Fibroblast of villous mesenchyme (primary cell): ENCODE measurements at regions not wholly inside any gene's neighbourhood (a gene's known extent, or its start where the extent isn't known, plus 50 kb on each side); places are given as distances from the start of the nearest gene placed in this dataset.

ENCODE experiments used
- DNase-seq: peaks from one replicate; pipeline ENCODE4 v3.0.0-alpha.2; 2010; ENCODE audit warnings: low read depth
- H3K4me3 ChIP-seq: 2 replicates; pipeline ENCODE4 v1.5.1; 2011; ENCODE audit warnings: low read depth, mild to moderate bottlenecking, low read length
- TF ChIP-seq, protein P1 (sequence below): IDR thresholded peaks from 2 replicates; pipeline ENCODE4 v1.5.1; 2012; ENCODE audit warnings: low read depth, mild to moderate bottlenecking, low read length; ENCODE audit not compliant: insufficient read depth

DNA sequence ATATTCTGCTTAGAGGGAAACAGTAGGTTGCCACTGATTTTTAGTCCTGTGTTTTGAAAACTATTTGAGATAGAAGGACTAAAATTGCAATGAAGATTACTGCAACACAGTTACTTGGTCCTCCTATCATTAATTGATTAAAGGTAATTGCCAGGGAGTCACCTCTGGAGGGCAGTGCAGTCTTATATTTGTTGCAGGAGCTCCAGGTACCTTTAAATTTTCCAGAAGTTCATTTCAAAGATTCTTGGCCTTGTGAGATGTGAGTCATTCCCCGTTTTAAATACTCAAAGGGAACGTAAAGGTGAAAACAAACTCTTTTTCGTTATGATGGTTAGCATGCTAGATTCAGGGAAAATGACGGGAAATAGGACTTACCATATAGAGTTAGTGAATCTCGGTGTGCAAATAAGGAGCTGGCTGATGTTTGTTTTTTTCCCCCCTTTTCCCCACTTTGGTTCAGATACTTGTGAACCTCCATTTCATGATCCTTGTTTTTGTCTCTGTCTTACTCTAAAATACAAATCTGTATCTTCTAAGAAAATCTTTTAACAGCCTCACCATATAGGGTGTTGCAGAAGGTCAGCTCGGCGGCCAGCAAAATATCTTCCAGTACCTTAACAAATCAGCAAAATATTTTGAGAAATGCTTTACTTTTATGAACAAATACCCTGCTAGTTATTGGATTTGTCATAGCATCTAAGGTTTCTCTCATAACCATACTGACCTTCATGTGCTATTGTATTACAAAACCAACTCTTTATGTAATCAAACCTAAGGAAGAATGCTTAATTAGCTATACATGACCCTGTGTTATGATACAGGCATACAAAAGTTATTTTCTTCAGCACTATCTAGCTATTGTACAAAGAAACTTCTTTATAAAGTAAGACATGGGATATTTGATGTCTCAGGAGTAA lies 143.0 kb upstream of the HDAC9 start:
- TF ChIP-seq, protein P1, sequence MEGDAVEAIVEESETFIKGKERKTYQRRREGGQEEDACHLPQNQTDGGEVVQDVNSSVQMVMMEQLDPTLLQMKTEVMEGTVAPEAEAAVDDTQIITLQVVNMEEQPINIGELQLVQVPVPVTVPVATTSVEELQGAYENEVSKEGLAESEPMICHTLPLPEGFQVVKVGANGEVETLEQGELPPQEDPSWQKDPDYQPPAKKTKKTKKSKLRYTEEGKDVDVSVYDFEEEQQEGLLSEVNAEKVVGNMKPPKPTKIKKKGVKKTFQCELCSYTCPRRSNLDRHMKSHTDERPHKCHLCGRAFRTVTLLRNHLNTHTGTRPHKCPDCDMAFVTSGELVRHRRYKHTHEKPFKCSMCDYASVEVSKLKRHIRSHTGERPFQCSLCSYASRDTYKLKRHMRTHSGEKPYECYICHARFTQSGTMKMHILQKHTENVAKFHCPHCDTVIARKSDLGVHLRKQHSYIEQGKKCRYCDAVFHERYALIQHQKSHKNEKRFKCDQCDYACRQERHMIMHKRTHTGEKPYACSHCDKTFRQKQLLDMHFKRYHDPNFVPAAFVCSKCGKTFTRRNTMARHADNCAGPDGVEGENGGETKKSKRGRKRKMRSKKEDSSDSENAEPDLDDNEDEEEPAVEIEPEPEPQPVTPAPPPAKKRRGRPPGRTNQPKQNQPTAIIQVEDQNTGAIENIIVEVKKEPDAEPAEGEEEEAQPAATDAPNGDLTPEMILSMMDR: peak; percentile 67
- no peak overlapping the region for H3K4me3 ChIP-seq
- DNase-seq: peak; percentile 74

DNA sequence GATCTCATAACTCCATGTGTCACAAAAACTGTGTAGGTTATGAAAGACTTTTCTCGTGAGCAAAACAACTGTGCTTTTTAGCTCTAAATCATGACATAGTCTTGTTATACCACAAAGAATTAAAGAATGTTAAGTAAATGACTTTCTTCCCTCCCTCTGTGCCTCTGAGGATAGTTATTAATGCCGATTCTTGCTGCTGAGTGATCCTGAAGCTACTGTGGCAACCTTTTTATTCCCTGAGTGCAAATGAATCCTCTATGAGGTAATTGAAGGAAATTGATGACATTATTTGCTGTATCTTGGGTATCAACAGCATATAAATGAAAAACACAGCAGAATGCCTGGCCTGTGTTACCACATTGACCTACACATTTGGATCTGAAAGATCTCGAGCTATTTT lies 142.2 kb upstream of the HDAC9 start:
- TF ChIP-seq, protein P1: no peak
- no peak for DNase-seq
- H3K4me3 ChIP-seq: no peak overlapping the region

DNA sequence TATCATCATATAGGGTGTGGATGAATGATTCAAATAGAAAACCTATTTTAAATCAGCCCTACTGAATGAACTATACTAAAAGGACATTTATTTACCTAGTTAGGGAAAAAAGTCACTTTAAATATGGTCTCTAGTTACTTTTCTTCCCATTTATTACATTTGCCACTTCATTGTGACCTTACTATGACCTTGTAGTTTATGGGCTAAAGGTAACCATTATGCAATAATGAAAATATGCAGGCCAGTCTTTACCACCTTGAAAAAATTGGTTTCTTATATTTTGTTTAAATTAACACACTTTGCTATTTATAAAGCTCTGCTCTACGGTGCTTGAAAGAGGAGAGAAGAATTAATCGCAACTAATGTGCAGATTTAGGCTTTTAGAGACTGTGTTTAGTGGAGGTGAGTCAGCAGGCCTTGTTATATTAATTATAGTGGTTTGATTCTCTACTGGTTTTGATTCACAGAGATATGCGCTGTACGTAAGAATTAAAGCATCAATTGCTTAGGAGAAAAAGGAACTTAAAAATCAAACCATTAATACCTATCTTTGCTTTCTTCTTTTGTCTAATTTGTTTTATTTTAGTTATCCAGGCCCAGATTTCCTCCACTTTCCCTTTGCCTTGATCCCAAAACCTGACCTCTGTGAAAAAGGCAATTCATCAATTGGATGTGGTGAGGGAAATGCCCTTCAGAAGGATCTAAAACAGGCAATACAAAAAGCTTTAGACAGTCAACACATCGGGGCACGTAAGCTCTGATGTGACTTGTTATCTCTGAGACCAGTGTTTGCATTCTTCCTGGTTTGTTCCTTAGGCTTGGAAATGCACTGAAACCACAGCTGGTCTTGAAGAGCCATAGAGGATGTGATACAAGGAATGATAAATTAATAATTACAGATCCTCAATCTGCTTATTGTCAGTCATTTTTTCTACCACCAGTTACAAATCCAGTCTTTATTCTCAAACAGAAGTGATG lies 141.2 kb upstream of the HDAC9 start:
- DNase-seq: peak; percentile 56
- TF ChIP-seq, protein P1: no peak
- H3K4me3 ChIP-seq: no peak overlapping the region

DNA sequence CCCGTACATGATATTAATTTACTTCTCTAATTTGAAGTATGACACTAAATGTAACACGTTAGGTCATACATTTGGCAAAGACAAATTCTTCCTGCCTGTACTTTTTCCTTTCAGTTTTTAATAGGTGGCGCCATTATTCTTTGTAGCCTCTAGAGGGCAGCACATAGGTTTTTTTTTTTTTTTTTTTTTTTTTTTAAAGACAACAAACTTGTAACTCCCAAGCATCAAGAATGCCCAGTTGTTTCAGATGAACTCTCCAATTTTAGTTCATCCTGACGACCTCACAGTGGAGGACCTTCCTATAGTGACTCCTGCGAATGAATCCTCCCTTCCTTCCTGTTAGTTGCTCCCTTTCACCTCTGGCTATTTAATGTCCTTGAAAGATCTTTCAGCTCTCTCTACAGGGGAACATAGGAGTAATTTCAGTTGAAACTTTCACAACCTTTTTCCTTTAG lies 139.3 kb upstream of the HDAC9 start:
- no peak overlapping the region for H3K4me3 ChIP-seq
- DNase-seq: peak; percentile 54
- TF ChIP-seq, protein P1: peak; percentile 61

DNA sequence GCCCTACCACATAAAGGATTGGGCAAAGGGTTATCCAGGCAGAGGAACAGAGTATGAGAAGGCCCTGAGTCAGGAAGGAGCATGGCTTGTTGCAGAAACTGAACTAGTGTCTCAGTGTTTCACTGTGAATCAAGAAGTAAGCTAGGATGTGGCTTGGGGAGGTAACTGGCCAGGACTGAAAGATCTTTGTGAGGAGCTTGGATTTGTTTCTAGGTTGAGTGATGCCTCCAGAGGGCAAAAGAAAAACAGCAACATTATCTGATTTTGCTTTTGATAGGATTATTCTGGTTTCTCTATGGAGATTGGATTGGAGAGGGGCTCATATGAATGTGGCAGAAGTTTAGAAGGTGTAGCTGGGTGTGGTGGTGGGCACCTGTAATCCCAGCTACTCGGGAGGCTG lies 137.9 kb upstream of the HDAC9 start:
- TF ChIP-seq, protein P1: peak; percentile 20
- H3K4me3 ChIP-seq: no peak overlapping the region
- no peak for DNase-seq

DNA sequence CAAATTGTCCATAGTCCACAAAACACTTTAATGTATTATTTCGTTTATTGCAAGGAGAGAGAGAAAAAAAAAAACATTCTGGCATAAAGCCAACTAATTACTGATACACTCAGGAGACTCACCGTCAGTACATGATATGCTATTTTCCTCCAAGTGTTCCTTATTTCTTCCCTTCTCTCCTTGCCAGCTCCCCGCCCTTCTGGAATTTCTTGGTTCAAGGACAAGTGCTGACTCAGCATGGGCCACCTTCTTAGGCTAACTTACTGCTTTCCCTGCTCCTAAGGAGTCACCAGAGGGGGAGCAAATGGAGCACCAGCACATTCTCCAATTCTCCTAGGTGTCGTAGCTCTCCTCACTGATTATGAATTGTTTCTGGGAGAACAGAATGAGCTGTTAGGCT lies 133.8 kb upstream of the HDAC9 start:
- DNase-seq: no peak
- H3K4me3 ChIP-seq: no peak overlapping the region
- TF ChIP-seq, protein P1: no peak
